ENCODE measurements at regions not wholly inside any gene's neighbourhood (a gene's known extent, or its start where the extent isn't known, plus 50 kb on each side); places are given as distances from the start of the nearest gene placed in this dataset.

GRCh38 chr13:31060655-31061054 is 101.0 kb downstream of the HSPH1 start:
- Mint-ChIP-seq H3K27ac (ENCODE audit: unreplicated experiment) (no peak overlapping the region), H3K4me1 (ENCODE audit: low read depth, unreplicated experiment) (peaks cover 7% of the 10 kb centered on the region), H3K4me3 (ENCODE audit: unreplicated experiment) (no peak overlapping the region), H3K36me3 (ENCODE audit: low read depth, unreplicated experiment) (no peaks in the 10 kb centered on the region), H3K27me3 (ENCODE audit: low read depth, unreplicated experiment) (no peaks in the 10 kb centered on the region), H3K9me3 (ENCODE audit: unreplicated experiment) (peaks cover 4% of the 10 kb centered on the region)
- TF ChIP-seq EZH2 (IDR thresholded peaks at IDR 0.05; ENCODE audit: insufficient read depth, low read length) = no peak
- no peak for TF ChIP-seq CTCF (IDR thresholded peaks at IDR 0.05; ENCODE audit: insufficient read depth, low read depth, low read length)
- Histone ChIP-seq H3K27me3 (ENCODE audit: insufficient read depth, low read length) (no peaks in the 10 kb centered on the region), H3K9ac (ENCODE audit: low read length) (no peak overlapping the region), H3K4me3 (ENCODE audit: insufficient read depth, low read depth, low read length) (no peak overlapping the region), H3K9me3 (ENCODE audit: insufficient read depth, low read depth, low read length) (no peaks in the 10 kb centered on the region), H3K27ac (ENCODE audit: low read depth, low read length) (no peak overlapping the region), H3K79me2 (ENCODE audit: insufficient read depth, low read length) (no peaks in the 10 kb centered on the region), H3K4me1 (ENCODE audit: insufficient read depth, low read length) (no peaks in the 10 kb centered on the region), H2AFZ (ENCODE audit: low read depth, low read length) (no peak overlapping the region), H3K36me3 (ENCODE audit: insufficient read depth, low read length) (no peaks in the 10 kb centered on the region), H3K4me2 (ENCODE audit: low read length) (no peak overlapping the region), H4K20me1 (ENCODE audit: insufficient read depth, low read length) (no peaks in the 10 kb centered on the region)
- DNase-seq (ENCODE audit: low read depth) = no peak
- FAIRE-seq = no peak

- Histone ChIP-seq H2AFZ (ENCODE audit: low read depth, low read length) (no peak overlapping the region), H4K20me1 (ENCODE audit: insufficient read depth, low read length) (no peaks in the 10 kb centered on the region), H3K36me3 (ENCODE audit: insufficient read depth, low read length) (no peaks in the 10 kb centered on the region), H3K27me3 (ENCODE audit: insufficient read depth, low read length) (no peaks in the 10 kb centered on the region), H3K9ac (ENCODE audit: low read length) (no peak overlapping the region), H3K4me1 (ENCODE audit: insufficient read depth, low read length) (no peaks in the 10 kb centered on the region), H3K79me2 (ENCODE audit: insufficient read depth, low read length) (no peaks in the 10 kb centered on the region), H3K9me3 (ENCODE audit: insufficient read depth, low read depth, low read length) (no peaks in the 10 kb centered on the region), H3K4me3 (ENCODE audit: insufficient read depth, low read depth, low read length) (no peak overlapping the region), H3K27ac (ENCODE audit: low read depth, low read length) (no peak overlapping the region), H3K4me2 (ENCODE audit: low read length) (no peak overlapping the region)
- DNase-seq (ENCODE audit: low read depth) = no peak
- peaks cover 7% of the 10 kb centered on the region for H3K4me1 Mint-ChIP-seq (ENCODE audit: low read depth, unreplicated experiment)
- no peak overlapping the region for H3K27ac Mint-ChIP-seq (ENCODE audit: unreplicated experiment)
- no peaks in the 10 kb centered on the region for H3K27me3 Mint-ChIP-seq (ENCODE audit: low read depth, unreplicated experiment)
- TF ChIP-seq CTCF (IDR thresholded peaks at IDR 0.05; ENCODE audit: insufficient read depth, low read depth, low read length) = no peak
- H3K9me3 Mint-ChIP-seq (ENCODE audit: unreplicated experiment) = peaks cover 4% of the 10 kb centered on the region
- no peak overlapping the region for H3K4me3 Mint-ChIP-seq (ENCODE audit: unreplicated experiment)
- no peak for FAIRE-seq
- no peaks in the 10 kb centered on the region for H3K36me3 Mint-ChIP-seq (ENCODE audit: low read depth, unreplicated experiment)
These were observed 101.5 kb downstream of the HSPH1 start for GRCh38 chr13:31060220-31060619.

- DNase-seq (ENCODE audit: low read depth) (no peak), FAIRE-seq (no peak)
- no peaks in the 10 kb centered on the region for H3K9me3 ChIP-seq (ENCODE audit: insufficient read depth, low read depth, low read length)
- H3K9me3 Mint-ChIP-seq (ENCODE audit: unreplicated experiment) = no peaks in the 10 kb centered on the region
- H3K4me1 Mint-ChIP-seq (ENCODE audit: low read depth, unreplicated experiment) = no peaks in the 10 kb centered on the region
- H3K36me3 Mint-ChIP-seq (ENCODE audit: low read depth, unreplicated experiment) = no peaks in the 10 kb centered on the region
- no peak overlapping the region for H3K4me3 Mint-ChIP-seq (ENCODE audit: unreplicated experiment)
- TF ChIP-seq CTCF (IDR thresholded peaks at IDR 0.05; ENCODE audit: insufficient read depth, low read depth, low read length) (no peak), EZH2 (IDR thresholded peaks at IDR 0.05; ENCODE audit: insufficient read depth, low read length) (no peak)
- H3K27me3 Mint-ChIP-seq (ENCODE audit: low read depth, unreplicated experiment) = peaks cover 3% of the 10 kb centered on the region
- H3K27ac Mint-ChIP-seq (ENCODE audit: unreplicated experiment) = no peak overlapping the region
- H3K36me3 ChIP-seq (ENCODE audit: insufficient read depth, low read length) = no peaks in the 10 kb centered on the region
- H3K27me3 ChIP-seq (ENCODE audit: insufficient read depth, low read length) = no peaks in the 10 kb centered on the region
- no peak overlapping the region for H3K9ac ChIP-seq (ENCODE audit: low read length)
- H3K4me1 ChIP-seq (ENCODE audit: insufficient read depth, low read length) = no peaks in the 10 kb centered on the region
- H4K20me1 ChIP-seq (ENCODE audit: insufficient read depth, low read length) = no peaks in the 10 kb centered on the region
- H2AFZ ChIP-seq (ENCODE audit: low read depth, low read length) = no peak overlapping the region
- H3K79me2 ChIP-seq (ENCODE audit: insufficient read depth, low read length) = no peaks in the 10 kb centered on the region
- H3K27ac ChIP-seq (ENCODE audit: low read depth, low read length) = no peak overlapping the region
- H3K4me3 ChIP-seq (ENCODE audit: insufficient read depth, low read depth, low read length) = no peak overlapping the region
- H3K4me2 ChIP-seq (ENCODE audit: low read length) = no peak overlapping the region
These were observed 104.2 kb downstream of the HSPH1 start for GRCh38 chr13:31057403-31058033.

Measured in astrocyte (in vitro differentiated cells and primary cell).